ENCODE measurements at regions not wholly inside any gene's neighbourhood (a gene's known extent, or its start where the extent isn't known, plus 50 kb on each side); places are given as distances from the start of the nearest gene placed in this dataset.

GRCh38 chr3:150136242-150136641 is 165.5 kb upstream of the PFN2 start:
- TF ChIP-seq POLR2A (IDR thresholded peaks at IDR 0.05; ENCODE audit: low read length) (no peak), EP300 (IDR thresholded peaks at IDR 0.05) (no peak), FOSL2 (IDR thresholded peaks at IDR 0.05) (no peak), FOSL2 (CRISPR knock-in tag; IDR thresholded peaks at IDR 0.05) (no peak), REST (IDR thresholded peaks at IDR 0.05) (no peak), SREBF2 (IDR thresholded peaks at IDR 0.05) (no peak), NPAS2 (CRISPR knock-in tag; IDR thresholded peaks at IDR 0.05; ENCODE audit: borderline replicate concordance) (no peak), RNF2 (IDR thresholded peaks at IDR 0.05; ENCODE audit: borderline replicate concordance, low read depth) (no peak), ZNF302 (CRISPR knock-in tag; IDR thresholded peaks at IDR 0.05) (no peak), MAX (IDR thresholded peaks at IDR 0.05) (no peak), SMC3 (IDR thresholded peaks at IDR 0.05) (no peak)
- TF ChIP-seq, protein P1, sequence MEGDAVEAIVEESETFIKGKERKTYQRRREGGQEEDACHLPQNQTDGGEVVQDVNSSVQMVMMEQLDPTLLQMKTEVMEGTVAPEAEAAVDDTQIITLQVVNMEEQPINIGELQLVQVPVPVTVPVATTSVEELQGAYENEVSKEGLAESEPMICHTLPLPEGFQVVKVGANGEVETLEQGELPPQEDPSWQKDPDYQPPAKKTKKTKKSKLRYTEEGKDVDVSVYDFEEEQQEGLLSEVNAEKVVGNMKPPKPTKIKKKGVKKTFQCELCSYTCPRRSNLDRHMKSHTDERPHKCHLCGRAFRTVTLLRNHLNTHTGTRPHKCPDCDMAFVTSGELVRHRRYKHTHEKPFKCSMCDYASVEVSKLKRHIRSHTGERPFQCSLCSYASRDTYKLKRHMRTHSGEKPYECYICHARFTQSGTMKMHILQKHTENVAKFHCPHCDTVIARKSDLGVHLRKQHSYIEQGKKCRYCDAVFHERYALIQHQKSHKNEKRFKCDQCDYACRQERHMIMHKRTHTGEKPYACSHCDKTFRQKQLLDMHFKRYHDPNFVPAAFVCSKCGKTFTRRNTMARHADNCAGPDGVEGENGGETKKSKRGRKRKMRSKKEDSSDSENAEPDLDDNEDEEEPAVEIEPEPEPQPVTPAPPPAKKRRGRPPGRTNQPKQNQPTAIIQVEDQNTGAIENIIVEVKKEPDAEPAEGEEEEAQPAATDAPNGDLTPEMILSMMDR (IDR thresholded peaks at IDR 0.05): no peak

Data from A549 (cell line).